KMS-11 (cell line): ENCODE measurements at regions not wholly inside any gene's neighbourhood (a gene's known extent, or its start where the extent isn't known, plus 50 kb on each side); places are given as distances from the start of the nearest gene placed in this dataset.

Source experiments
- H2AFZ ChIP-seq: fragments of 200-600 bp; sonication (generic); 2 replicates; pipeline ENCODE4 v1.6.1; 2016; ENCODE audit warnings: antibody characterized with exemption, mixed run types, low read depth
- H3K27ac ChIP-seq: fragments of 200-600 bp; sonication (generic); 2 replicates; pipeline ENCODE4 v1.6.1; 2016; ENCODE audit warnings: mild to moderate bottlenecking, mixed run types
- H3K27me3 ChIP-seq: fragments of 200-600 bp; sonication (generic); 2 replicates; pipeline ENCODE4 v1.6.1; 2017; ENCODE audit warnings: mild to moderate bottlenecking, low read depth, mixed run types, moderate library complexity; ENCODE audit not compliant: insufficient read depth
- H3K36me3 ChIP-seq: fragments of 200-600 bp; sonication (generic); 2 replicates; pipeline ENCODE4 v1.6.1; 2017; ENCODE audit warnings: mild to moderate bottlenecking, mixed run types; ENCODE audit not compliant: insufficient read depth
- H3K4me1 ChIP-seq: fragments of 200-600 bp; sonication (generic); 2 replicates; pipeline ENCODE4 v1.6.1; 2016; ENCODE audit warnings: mild to moderate bottlenecking, low read depth, mixed run types; ENCODE audit not compliant: poor library complexity, severe bottlenecking
- H3K4me2 ChIP-seq: fragments of 200-600 bp; sonication (generic); 2 replicates; pipeline ENCODE4 v1.7.0; 2016; ENCODE audit warnings: mild to moderate bottlenecking, mixed run types
- H3K4me3 ChIP-seq: fragments of 200-600 bp; sonication (generic); IDR thresholded peaks from 2 replicates; pipeline ENCODE4 v1.6.1; 2017; ENCODE audit warnings: low read depth, low read length, mixed read lengths; ENCODE audit not compliant: insufficient read depth
- H3K79me2 ChIP-seq: fragments of 200-600 bp; sonication (generic); 2 replicates; pipeline ENCODE4 v1.6.1; 2016; ENCODE audit warnings: low read depth, mixed run types; ENCODE audit not compliant: insufficient read depth
- H3K9ac ChIP-seq: fragments of 200-600 bp; sonication (generic); 2 replicates; pipeline ENCODE4 v1.6.1; 2016; ENCODE audit warnings: mild to moderate bottlenecking, mixed run types
- H4K20me1 ChIP-seq: fragments of 200-600 bp; sonication (generic); 2 replicates; pipeline ENCODE4 v1.6.1; 2016; ENCODE audit warnings: mild to moderate bottlenecking, mixed run types; ENCODE audit not compliant: insufficient read depth
- TF ChIP-seq, protein P1 (sequence below): fragments of 200-600 bp; sonication (generic); conservative IDR thresholded peaks from 2 replicates; pipeline ENCODE4 v1.6.1; 2017; ENCODE audit warnings: low read depth, mild to moderate bottlenecking, antibody characterized with exemption, low read length, moderate library complexity, mixed read lengths

DNA sequence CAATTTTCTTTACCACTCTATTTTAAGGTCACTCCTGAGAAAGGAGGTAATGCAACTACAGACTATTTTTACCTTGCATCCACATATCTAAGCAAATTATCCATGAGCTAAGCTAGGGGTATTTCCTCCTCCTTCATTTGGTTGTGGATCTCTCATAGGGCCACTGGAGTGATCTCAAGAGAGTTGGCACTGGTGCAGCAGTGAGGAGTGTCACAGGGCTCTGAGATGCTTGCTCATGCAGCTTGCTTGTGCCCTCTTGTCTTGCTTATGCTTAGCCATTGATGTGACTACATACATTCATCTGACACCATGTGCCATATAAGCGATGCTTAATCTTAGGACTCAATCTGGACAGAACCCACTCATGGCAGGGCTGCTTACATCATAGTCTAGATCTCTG is 950.3 kb downstream of the TSN start:
- Histone ChIP-seq H3K36me3 (no peaks in the 10 kb centered on the region), H3K79me2 (no peaks in the 10 kb centered on the region), H2AFZ (no peak overlapping the region), H3K4me3 (no peak overlapping the region), H4K20me1 (no peaks in the 10 kb centered on the region), H3K4me1 (no peaks in the 10 kb centered on the region), H3K4me2 (no peak overlapping the region), H3K27ac (no peak overlapping the region), H3K27me3 (no peaks in the 10 kb centered on the region), H3K9ac (no peak overlapping the region)
- TF ChIP-seq, protein P1, sequence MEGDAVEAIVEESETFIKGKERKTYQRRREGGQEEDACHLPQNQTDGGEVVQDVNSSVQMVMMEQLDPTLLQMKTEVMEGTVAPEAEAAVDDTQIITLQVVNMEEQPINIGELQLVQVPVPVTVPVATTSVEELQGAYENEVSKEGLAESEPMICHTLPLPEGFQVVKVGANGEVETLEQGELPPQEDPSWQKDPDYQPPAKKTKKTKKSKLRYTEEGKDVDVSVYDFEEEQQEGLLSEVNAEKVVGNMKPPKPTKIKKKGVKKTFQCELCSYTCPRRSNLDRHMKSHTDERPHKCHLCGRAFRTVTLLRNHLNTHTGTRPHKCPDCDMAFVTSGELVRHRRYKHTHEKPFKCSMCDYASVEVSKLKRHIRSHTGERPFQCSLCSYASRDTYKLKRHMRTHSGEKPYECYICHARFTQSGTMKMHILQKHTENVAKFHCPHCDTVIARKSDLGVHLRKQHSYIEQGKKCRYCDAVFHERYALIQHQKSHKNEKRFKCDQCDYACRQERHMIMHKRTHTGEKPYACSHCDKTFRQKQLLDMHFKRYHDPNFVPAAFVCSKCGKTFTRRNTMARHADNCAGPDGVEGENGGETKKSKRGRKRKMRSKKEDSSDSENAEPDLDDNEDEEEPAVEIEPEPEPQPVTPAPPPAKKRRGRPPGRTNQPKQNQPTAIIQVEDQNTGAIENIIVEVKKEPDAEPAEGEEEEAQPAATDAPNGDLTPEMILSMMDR, result no peak

DNA sequence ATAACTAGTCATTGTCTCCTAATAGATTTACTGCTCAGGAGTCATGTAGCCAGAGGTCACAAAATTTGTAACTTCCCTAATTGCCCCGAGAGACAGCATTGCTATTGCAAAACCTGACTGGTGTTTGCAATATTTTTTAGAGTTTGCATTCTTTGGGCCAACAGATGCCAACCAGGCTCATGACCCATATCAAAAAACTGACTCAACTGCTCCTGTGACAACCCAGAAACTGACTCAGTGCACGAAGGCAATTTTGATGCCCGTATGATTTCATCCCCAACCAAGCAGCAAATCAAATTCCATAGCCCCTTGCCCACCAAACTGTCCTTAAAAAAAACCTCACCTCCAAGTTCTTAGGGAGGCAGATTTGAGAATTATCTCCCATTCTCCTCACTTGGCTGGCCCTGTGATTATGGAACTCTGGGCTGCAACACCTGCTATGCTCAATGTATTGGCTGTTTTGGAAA is 951.3 kb downstream of the TSN start:
- H3K9ac ChIP-seq, result no peak overlapping the region
- no peak overlapping the region for H3K4me2 ChIP-seq
- no peak overlapping the region for H2AFZ ChIP-seq
- H3K27ac ChIP-seq, result no peak overlapping the region
- H3K4me1 ChIP-seq, result no peaks in the 10 kb centered on the region
- no peaks in the 10 kb centered on the region for H3K79me2 ChIP-seq
- H3K36me3 ChIP-seq, result no peaks in the 10 kb centered on the region
- H4K20me1 ChIP-seq, result no peaks in the 10 kb centered on the region
- no peak overlapping the region for H3K4me3 ChIP-seq
- TF ChIP-seq, protein P1, result no peak
- no peaks in the 10 kb centered on the region for H3K27me3 ChIP-seq

DNA sequence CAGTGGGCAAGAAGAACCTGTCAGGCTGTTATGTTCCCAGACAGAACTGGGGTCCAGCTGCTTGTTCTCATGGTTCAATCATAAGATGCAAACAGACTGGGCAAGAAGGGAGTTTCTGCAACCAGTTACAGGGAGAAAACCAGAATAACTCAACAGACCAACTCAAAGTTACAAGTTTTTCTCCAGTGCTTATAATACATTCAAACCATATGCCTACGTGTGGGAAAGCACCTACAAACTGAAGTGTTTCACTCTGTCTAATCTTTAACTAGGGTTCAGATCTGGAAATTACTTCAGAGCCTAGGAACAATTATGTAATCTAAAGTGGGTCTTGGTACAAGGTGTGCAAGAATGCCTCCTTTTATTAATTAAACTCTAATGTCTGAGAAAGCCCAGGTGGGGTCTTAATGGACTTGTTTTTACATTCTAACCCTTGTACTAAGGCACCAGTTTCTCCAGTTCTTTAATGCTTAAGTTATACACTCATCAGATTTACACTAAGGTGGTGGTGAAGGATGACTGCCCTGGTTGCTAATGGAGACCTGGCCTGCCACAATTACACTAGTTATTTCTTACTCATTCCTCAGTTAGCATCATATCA is 951.9 kb downstream of the TSN start:
- no peak overlapping the region for H3K27ac ChIP-seq
- no peaks in the 10 kb centered on the region for H3K4me1 ChIP-seq
- H3K36me3 ChIP-seq, result no peaks in the 10 kb centered on the region
- no peaks in the 10 kb centered on the region for H3K79me2 ChIP-seq
- H3K4me3 ChIP-seq, result no peak overlapping the region
- no peak overlapping the region for H3K9ac ChIP-seq
- no peak overlapping the region for H2AFZ ChIP-seq
- TF ChIP-seq, protein P1, result no peak
- H4K20me1 ChIP-seq, result no peaks in the 10 kb centered on the region
- no peak overlapping the region for H3K4me2 ChIP-seq
- no peaks in the 10 kb centered on the region for H3K27me3 ChIP-seq

DNA sequence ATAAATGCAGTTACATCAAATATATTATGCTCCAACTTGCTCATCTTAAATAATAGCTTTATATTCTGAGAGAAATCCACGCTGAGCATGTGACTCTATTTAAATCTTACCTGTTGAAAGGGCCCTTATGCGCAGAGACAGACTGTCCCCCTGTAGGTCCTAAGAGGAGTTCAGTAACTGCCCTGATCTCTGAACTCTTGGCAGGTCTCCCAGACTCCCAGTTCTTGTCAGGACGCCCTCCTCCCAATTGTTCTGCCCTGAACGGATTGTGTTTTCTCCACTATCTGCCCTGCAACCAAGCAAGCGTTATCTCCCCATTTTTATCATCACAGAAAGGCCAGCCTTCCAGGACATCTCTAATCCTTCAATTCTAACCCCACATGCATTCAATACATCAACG is 954.6 kb downstream of the TSN start:
- TF ChIP-seq, protein P1, result no peak
- no peaks in the 10 kb centered on the region for H3K4me1 ChIP-seq
- no peak overlapping the region for H2AFZ ChIP-seq
- no peaks in the 10 kb centered on the region for H3K79me2 ChIP-seq
- H3K4me3 ChIP-seq, result no peak overlapping the region
- H3K4me2 ChIP-seq, result no peak overlapping the region
- no peak overlapping the region for H3K9ac ChIP-seq
- no peaks in the 10 kb centered on the region for H3K27me3 ChIP-seq
- H3K27ac ChIP-seq, result no peak overlapping the region
- no peaks in the 10 kb centered on the region for H4K20me1 ChIP-seq
- H3K36me3 ChIP-seq, result no peaks in the 10 kb centered on the region
